SK-N-SH treated with all-trans-retinoic acid at 6 μM for 48 hours (cell line): ENCODE measurements at regions not wholly inside any gene's neighbourhood (a gene's known extent, or its start where the extent isn't known, plus 50 kb on each side); places are given as distances from the start of the nearest gene placed in this dataset.

Source experiments
- ATAC-seq: fragments of 200-7000 bp; cut with Tn5 transposase; 3 replicates; pipeline ENCODE4 v1.9.1; 2020; ENCODE audit warnings: mild to moderate bottlenecking, moderate library complexity
- ARNTL ChIP-seq: fragments of 450-650 bp; formaldehyde crosslinking; IDR thresholded peaks from 2 replicates; pipeline ENCODE4 v1.5.0; 2020; ENCODE audit warnings: low read depth, mild to moderate bottlenecking, moderate library complexity, borderline replicate concordance
- CREB5 ChIP-seq: fragments of 250-450 bp; sonication (Bioruptor Pico); IDR thresholded peaks from 2 replicates; pipeline ENCODE4 v1.5.1; 2020; ENCODE audit warnings: low read depth, mild to moderate bottlenecking, moderate library complexity
- CSRNP3 ChIP-seq: fragments of 250-450 bp; sonication (Bioruptor Pico); IDR thresholded peaks from 2 replicates; pipeline ENCODE4 v1.5.1; 2021; ENCODE audit warnings: mild to moderate bottlenecking, moderate library complexity
- ESRRG ChIP-seq: fragments of 250-450 bp; sonication (Bioruptor Pico); IDR thresholded peaks from 2 replicates; pipeline ENCODE4 v1.6.1; 2021; ENCODE audit warnings: mild to moderate bottlenecking
- GLIS3 ChIP-seq: fragments of 250-450 bp; sonication (Bioruptor Pico); IDR thresholded peaks from 2 replicates; pipeline ENCODE4 v1.5.0; 2020; ENCODE audit warnings: mild to moderate bottlenecking, moderate library complexity
- RARB ChIP-seq: fragments of 250-450 bp; sonication (Bioruptor Pico); IDR thresholded peaks from 2 replicates; pipeline ENCODE4 v1.8.0; 2021; ENCODE audit warnings: mild to moderate bottlenecking, moderate library complexity
- SNAI2 ChIP-seq: fragments of 250-450 bp; sonication (Bioruptor Pico); IDR thresholded peaks from 2 replicates; pipeline ENCODE4 v1.5.0; 2020; ENCODE audit warnings: mild to moderate bottlenecking, moderate library complexity
- TOX ChIP-seq: fragments of 250-450 bp; sonication (Bioruptor Pico); IDR thresholded peaks from 2 replicates; pipeline ENCODE4 v1.8.0; 2021; ENCODE audit warnings: mild to moderate bottlenecking, moderate library complexity, borderline replicate concordance
- ZC3H10 ChIP-seq: fragments of 250-450 bp; sonication (Bioruptor Pico); IDR thresholded peaks from 2 replicates; pipeline ENCODE4 v1.5.1; 2021; ENCODE audit warnings: mild to moderate bottlenecking, moderate library complexity
- ZFP3 ChIP-seq: fragments of 250-450 bp; sonication (Bioruptor Pico); IDR thresholded peaks from 2 replicates; pipeline ENCODE4 v1.5.0; 2020; ENCODE audit warnings: mild to moderate bottlenecking, moderate library complexity
- ZFP30 ChIP-seq: fragments of 450-650 bp; formaldehyde crosslinking; IDR thresholded peaks from 2 replicates; pipeline ENCODE4 v1.5.0; 2022; ENCODE audit warnings: mild to moderate bottlenecking, moderate library complexity
- ZNF565 ChIP-seq: fragments of 450-650 bp; formaldehyde crosslinking; conservative IDR thresholded peaks from 2 replicates; pipeline ENCODE4 v1.5.0; 2020; ENCODE audit warnings: low read depth, mild to moderate bottlenecking, moderate library complexity
- ZNF8 ChIP-seq: fragments of 450-650 bp; formaldehyde crosslinking; IDR thresholded peaks from 2 replicates; pipeline ENCODE4 v1.5.0; 2020; ENCODE audit warnings: mild to moderate bottlenecking, moderate library complexity
- TF ChIP-seq, protein P1 (sequence below): fragments of 250-450 bp; sonication (Bioruptor Pico); IDR thresholded peaks from 2 replicates; pipeline ENCODE4 v1.8.0; 2021; ENCODE audit warnings: low read depth, mild to moderate bottlenecking, moderate library complexity, borderline replicate concordance
- TF ChIP-seq, protein P2 (sequence below): fragments of 250-450 bp; sonication (Bioruptor Pico); IDR thresholded peaks from 2 replicates; pipeline ENCODE4 v1.5.0; 2020; ENCODE audit warnings: mild to moderate bottlenecking, moderate library complexity
- TF ChIP-seq, protein P3 (sequence below): fragments of 250-450 bp; sonication (Bioruptor Pico); IDR thresholded peaks from 2 replicates; pipeline ENCODE4 v1.8.0; 2020; ENCODE audit warnings: mild to moderate bottlenecking, moderate library complexity, borderline replicate concordance

DNA sequence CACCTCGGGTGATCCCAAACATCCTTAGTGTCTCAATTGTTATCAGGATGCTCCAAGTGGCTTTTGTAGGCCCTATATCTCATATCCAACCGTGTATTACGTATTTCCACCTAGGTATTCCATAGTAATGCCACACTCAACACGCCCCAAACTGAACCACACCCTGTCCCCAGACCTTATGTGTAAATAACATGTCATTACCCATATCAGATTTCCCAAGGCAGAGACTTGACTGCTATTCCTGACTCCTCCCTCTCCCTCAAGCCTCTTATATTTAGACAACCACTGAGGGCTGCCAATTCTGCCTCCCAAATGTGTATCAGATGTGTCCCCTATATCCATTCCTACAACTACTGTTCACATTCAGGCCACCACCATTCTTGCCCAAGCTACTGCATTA is 132.8 kb upstream of the NCAM1 start (continued):
- TF ChIP-seq, protein P1, sequence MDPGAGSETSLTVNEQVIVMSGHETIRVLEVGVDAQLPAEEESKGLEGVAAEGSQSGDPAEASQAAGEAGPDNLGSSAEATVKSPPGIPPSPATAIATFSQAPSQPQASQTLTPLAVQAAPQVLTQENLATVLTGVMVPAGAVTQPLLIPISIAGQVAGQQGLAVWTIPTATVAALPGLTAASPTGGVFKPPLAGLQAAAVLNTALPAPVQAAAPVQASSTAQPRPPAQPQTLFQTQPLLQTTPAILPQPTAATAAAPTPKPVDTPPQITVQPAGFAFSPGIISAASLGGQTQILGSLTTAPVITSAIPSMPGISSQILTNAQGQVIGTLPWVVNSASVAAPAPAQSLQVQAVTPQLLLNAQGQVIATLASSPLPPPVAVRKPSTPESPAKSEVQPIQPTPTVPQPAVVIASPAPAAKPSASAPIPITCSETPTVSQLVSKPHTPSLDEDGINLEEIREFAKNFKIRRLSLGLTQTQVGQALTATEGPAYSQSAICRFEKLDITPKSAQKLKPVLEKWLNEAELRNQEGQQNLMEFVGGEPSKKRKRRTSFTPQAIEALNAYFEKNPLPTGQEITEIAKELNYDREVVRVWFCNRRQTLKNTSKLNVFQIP (CRISPR knock-in tag): no peak
- TF ChIP-seq, all 23 proteins: peak for 0

DNA sequence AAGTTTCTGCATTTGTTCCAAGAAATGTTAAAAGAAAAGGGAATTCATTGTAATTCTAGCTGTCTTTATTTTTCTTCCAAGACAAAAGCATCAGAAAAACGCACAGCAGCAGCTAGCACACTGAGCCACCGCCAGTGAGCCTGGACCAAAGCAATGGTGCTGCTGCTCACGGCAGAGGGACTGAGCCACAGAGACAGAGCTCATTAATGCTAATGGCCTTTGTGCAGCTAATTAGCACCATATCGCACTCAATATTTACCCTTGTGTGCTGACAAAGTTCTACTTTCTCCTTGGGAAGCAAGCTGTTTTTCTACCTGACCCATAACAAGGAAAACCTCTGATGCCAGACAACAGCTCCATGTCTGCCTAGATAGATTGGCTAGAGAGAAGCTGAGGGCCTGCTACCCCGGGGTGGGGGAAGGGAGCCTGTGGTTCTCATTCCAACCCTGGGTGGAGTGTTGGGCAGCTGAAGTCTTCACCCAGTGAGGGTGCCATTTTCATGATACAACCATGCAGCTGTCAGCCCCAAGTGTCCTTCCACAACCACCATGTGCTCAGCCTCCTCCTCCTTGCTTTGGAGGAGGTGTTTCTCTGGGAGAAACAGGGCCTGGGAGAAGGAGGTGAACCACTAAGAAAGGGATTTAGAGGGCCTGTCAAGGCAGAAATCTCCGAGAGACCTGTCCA is 131.1 kb upstream of the NCAM1 start:
- no peak for ATAC-seq

GRCh38 chr11:112831041-112831440 is 130.2 kb upstream of the NCAM1 start:
- ATAC-seq: no peak
- TF ChIP-seq CSRNP3 (CRISPR knock-in tag): no peak
- TF ChIP-seq ZC3H10 (CRISPR knock-in tag): no peak
- no peak for TF ChIP-seq ZNF565 (CRISPR knock-in tag)
- TF ChIP-seq, protein P2, sequence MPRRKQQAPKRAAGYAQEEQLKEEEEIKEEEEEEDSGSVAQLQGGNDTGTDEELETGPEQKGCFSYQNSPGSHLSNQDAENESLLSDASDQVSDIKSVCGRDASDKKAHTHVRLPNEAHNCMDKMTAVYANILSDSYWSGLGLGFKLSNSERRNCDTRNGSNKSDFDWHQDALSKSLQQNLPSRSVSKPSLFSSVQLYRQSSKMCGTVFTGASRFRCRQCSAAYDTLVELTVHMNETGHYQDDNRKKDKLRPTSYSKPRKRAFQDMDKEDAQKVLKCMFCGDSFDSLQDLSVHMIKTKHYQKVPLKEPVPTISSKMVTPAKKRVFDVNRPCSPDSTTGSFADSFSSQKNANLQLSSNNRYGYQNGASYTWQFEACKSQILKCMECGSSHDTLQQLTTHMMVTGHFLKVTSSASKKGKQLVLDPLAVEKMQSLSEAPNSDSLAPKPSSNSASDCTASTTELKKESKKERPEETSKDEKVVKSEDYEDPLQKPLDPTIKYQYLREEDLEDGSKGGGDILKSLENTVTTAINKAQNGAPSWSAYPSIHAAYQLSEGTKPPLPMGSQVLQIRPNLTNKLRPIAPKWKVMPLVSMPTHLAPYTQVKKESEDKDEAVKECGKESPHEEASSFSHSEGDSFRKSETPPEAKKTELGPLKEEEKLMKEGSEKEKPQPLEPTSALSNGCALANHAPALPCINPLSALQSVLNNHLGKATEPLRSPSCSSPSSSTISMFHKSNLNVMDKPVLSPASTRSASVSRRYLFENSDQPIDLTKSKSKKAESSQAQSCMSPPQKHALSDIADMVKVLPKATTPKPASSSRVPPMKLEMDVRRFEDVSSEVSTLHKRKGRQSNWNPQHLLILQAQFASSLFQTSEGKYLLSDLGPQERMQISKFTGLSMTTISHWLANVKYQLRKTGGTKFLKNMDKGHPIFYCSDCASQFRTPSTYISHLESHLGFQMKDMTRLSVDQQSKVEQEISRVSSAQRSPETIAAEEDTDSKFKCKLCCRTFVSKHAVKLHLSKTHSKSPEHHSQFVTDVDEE (CRISPR knock-in tag): no peak
- no peak for TF ChIP-seq ZNF8
- no peak for TF ChIP-seq ZFP3 (CRISPR knock-in tag)
- no peak for TF ChIP-seq CREB5 (CRISPR knock-in tag)
- no peak for TF ChIP-seq RARB (CRISPR knock-in tag)
- TF ChIP-seq ARNTL: no peak
- no peak for TF ChIP-seq SNAI2 (CRISPR knock-in tag)
- no peak for TF ChIP-seq ESRRG
- TF ChIP-seq, protein P3, sequence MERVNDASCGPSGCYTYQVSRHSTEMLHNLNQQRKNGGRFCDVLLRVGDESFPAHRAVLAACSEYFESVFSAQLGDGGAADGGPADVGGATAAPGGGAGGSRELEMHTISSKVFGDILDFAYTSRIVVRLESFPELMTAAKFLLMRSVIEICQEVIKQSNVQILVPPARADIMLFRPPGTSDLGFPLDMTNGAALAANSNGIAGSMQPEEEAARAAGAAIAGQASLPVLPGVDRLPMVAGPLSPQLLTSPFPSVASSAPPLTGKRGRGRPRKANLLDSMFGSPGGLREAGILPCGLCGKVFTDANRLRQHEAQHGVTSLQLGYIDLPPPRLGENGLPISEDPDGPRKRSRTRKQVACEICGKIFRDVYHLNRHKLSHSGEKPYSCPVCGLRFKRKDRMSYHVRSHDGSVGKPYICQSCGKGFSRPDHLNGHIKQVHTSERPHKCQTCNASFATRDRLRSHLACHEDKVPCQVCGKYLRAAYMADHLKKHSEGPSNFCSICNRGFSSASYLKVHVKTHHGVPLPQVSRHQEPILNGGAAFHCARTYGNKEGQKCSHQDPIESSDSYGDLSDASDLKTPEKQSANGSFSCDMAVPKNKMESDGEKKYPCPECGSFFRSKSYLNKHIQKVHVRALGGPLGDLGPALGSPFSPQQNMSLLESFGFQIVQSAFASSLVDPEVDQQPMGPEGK: no peak
- no peak for TF ChIP-seq TOX (CRISPR knock-in tag)
- TF ChIP-seq, protein P1 (CRISPR knock-in tag): no peak
- no peak for TF ChIP-seq ZFP30 (CRISPR knock-in tag)

More for the DNA sequence above, 131.1 kb upstream of the NCAM1 start:
- TF ChIP-seq GLIS3 (CRISPR knock-in tag): no peak
- TF ChIP-seq RARB (CRISPR knock-in tag): no peak
- TF ChIP-seq, protein P3: no peak
